ENCODE measurements at regions not wholly inside any gene's neighbourhood (a gene's known extent, or its start where the extent isn't known, plus 50 kb on each side); places are given as distances from the start of the nearest gene placed in this dataset.

GRCh38 chr3:72127224-72127612, 342.3 kb upstream of the PROK2 start:
- H3K9ac ChIP-seq (ENCODE audit: low read length), result no peak overlapping the region
- H3K4me3 ChIP-seq (ENCODE audit: low read length), result no peak overlapping the region
- H3K4me2 ChIP-seq (ENCODE audit: low read depth, low read length), result no peak overlapping the region
- TF ChIP-seq EZH2phosphoT487 (IDR thresholded peaks at IDR 0.05; ENCODE audit: low read length), result no peak
- no peak for TF ChIP-seq EZH2 (optimal IDR thresholded peaks at IDR 0.05; ENCODE audit: low read depth, low read length)
- TF ChIP-seq CTCF (IDR thresholded peaks at IDR 0.05; ENCODE audit: low read length), result no peak
- no peaks in the 10 kb centered on the region for H4K20me1 ChIP-seq (ENCODE audit: insufficient read depth, low read length)
- H3K9me3 ChIP-seq (replicated peaks; ENCODE audit: insufficient read depth, low read length), result no peaks in the 10 kb centered on the region
- H3K79me2 ChIP-seq (ENCODE audit: low read length), result no peaks in the 10 kb centered on the region
- no peaks in the 10 kb centered on the region for H3K9me2 ChIP-seq (replicated peaks; ENCODE audit: insufficient read depth, low read length)
- no peaks in the 10 kb centered on the region for H3K36me3 ChIP-seq (replicated peaks; ENCODE audit: insufficient read depth, low read length)
- H2AFZ ChIP-seq (ENCODE audit: low read length), result no peak overlapping the region
- no peak overlapping the region for H3K27ac ChIP-seq (ENCODE audit: low read length)
- H3F3A ChIP-seq (ENCODE audit: insufficient read depth, low read length), result no peaks in the 10 kb centered on the region
- DNase-seq, result no peak
- no peaks in the 10 kb centered on the region for H3K4me1 ChIP-seq (ENCODE audit: low read length)
- no peaks in the 10 kb centered on the region for H3K27me3 ChIP-seq (replicated peaks; ENCODE audit: insufficient read depth, low read length)

- Histone ChIP-seq H3K4me1 (ENCODE audit: low read length) (no peaks in the 10 kb centered on the region), H3K27me3 (replicated peaks; ENCODE audit: insufficient read depth, low read length) (no peaks in the 10 kb centered on the region), H3K4me3 (ENCODE audit: low read length) (no peak overlapping the region), H3K9ac (ENCODE audit: low read length) (no peak overlapping the region), H3K9me2 (replicated peaks; ENCODE audit: insufficient read depth, low read length) (no peaks in the 10 kb centered on the region), H3K36me3 (replicated peaks; ENCODE audit: insufficient read depth, low read length) (no peaks in the 10 kb centered on the region), H2AFZ (ENCODE audit: low read length) (no peak overlapping the region), H4K20me1 (ENCODE audit: insufficient read depth, low read length) (no peaks in the 10 kb centered on the region), H3K4me2 (ENCODE audit: low read depth, low read length) (no peak overlapping the region), H3K9me3 (replicated peaks; ENCODE audit: insufficient read depth, low read length) (no peaks in the 10 kb centered on the region), H3F3A (ENCODE audit: insufficient read depth, low read length) (no peaks in the 10 kb centered on the region), H3K79me2 (ENCODE audit: low read length) (no peaks in the 10 kb centered on the region), H3K27ac (ENCODE audit: low read length) (no peak overlapping the region)
- no peak for DNase-seq
- TF ChIP-seq EZH2phosphoT487 (IDR thresholded peaks at IDR 0.05; ENCODE audit: low read length), result no peak
- TF ChIP-seq CTCF (IDR thresholded peaks at IDR 0.05; ENCODE audit: low read length), result no peak
- TF ChIP-seq EZH2 (optimal IDR thresholded peaks at IDR 0.05; ENCODE audit: low read depth, low read length), result no peak
Measured at GRCh38 chr3:72126441-72127223, 341.7 kb upstream of the PROK2 start.

GRCh38 chr3:72123908-72124441, 339.0 kb upstream of the PROK2 start:
- TF ChIP-seq CTCF (IDR thresholded peaks at IDR 0.05; ENCODE audit: low read length) (no peak), EZH2 (optimal IDR thresholded peaks at IDR 0.05; ENCODE audit: low read depth, low read length) (no peak), EZH2phosphoT487 (IDR thresholded peaks at IDR 0.05; ENCODE audit: low read length) (no peak)
- Histone ChIP-seq H3K27ac (ENCODE audit: low read length) (no peak overlapping the region), H3K9me2 (replicated peaks; ENCODE audit: insufficient read depth, low read length) (no peaks in the 10 kb centered on the region), H3K9me3 (replicated peaks; ENCODE audit: insufficient read depth, low read length) (no peaks in the 10 kb centered on the region), H3K27me3 (replicated peaks; ENCODE audit: insufficient read depth, low read length) (no peaks in the 10 kb centered on the region), H3K36me3 (replicated peaks; ENCODE audit: insufficient read depth, low read length) (no peaks in the 10 kb centered on the region), H3K4me1 (ENCODE audit: low read length) (no peaks in the 10 kb centered on the region), H2AFZ (ENCODE audit: low read length) (no peak overlapping the region), H3K79me2 (ENCODE audit: low read length) (no peaks in the 10 kb centered on the region), H3F3A (ENCODE audit: insufficient read depth, low read length) (no peaks in the 10 kb centered on the region), H3K9ac (ENCODE audit: low read length) (no peak overlapping the region), H4K20me1 (ENCODE audit: insufficient read depth, low read length) (no peaks in the 10 kb centered on the region), H3K4me2 (ENCODE audit: low read depth, low read length) (no peak overlapping the region), H3K4me3 (ENCODE audit: low read length) (no peak overlapping the region)
- no peak for DNase-seq
